SK-N-MC (cell line): ENCODE measurements at regions not wholly inside any gene's neighbourhood (a gene's known extent, or its start where the extent isn't known, plus 50 kb on each side); places are given as distances from the start of the nearest gene placed in this dataset.

Source experiments
- DNase-seq: peaks from one replicate; pipeline ENCODE4 v3.0.0-alpha.2; 2011; ENCODE audit warnings: low read depth, low spot score
- H3K27ac ChIP-seq: fragments of 200-600 bp; sonication (generic); 2 replicates; pipeline ENCODE4 v1.5.1; 2016; ENCODE audit warnings: mixed run types
- H3K36me3 ChIP-seq: fragments of 200-600 bp; sonication (generic); 2 replicates; pipeline ENCODE4 v1.6.1; 2017; ENCODE audit warnings: antibody characterized with exemption, low read length, mixed read lengths; ENCODE audit not compliant: insufficient read depth
- H3K4me3 ChIP-seq: fragments of 200-600 bp; sonication (generic); 2 replicates; pipeline ENCODE4 v1.5.1; 2016
- H3K9ac ChIP-seq: fragments of 200-600 bp; sonication (generic); 2 replicates; pipeline ENCODE4 v1.8.0; 2017; ENCODE audit warnings: mixed run types, mixed read lengths; ENCODE audit not compliant: insufficient read length
- H3K9me3 ChIP-seq: fragments of 200-600 bp; sonication (generic); 2 replicates; pipeline ENCODE4 v1.6.1; 2017; ENCODE audit warnings: low read depth, mild to moderate bottlenecking, antibody characterized with exemption, low read length, moderate library complexity, mixed read lengths
- EZH2 ChIP-seq: fragments of 200-600 bp; sonication (generic); IDR thresholded peaks from one replicate; pipeline ENCODE4 v1.6.1; 2017; ENCODE audit warnings: antibody characterized with exemption
- FOXP2 ChIP-seq: optimal IDR thresholded peaks from 2 replicates; pipeline ENCODE3; 2011; ENCODE audit warnings: mild to moderate bottlenecking, moderate library complexity; ENCODE audit not compliant: insufficient read depth; ENCODE audit errors: extremely low read length, control extremely low read depth
- POLR2AphosphoS5 ChIP-seq: IDR thresholded peaks from 2 replicates; pipeline ENCODE4 v1.6.1; 2012; ENCODE audit warnings: mild to moderate bottlenecking, low read depth, low read length, borderline replicate concordance

DNA sequence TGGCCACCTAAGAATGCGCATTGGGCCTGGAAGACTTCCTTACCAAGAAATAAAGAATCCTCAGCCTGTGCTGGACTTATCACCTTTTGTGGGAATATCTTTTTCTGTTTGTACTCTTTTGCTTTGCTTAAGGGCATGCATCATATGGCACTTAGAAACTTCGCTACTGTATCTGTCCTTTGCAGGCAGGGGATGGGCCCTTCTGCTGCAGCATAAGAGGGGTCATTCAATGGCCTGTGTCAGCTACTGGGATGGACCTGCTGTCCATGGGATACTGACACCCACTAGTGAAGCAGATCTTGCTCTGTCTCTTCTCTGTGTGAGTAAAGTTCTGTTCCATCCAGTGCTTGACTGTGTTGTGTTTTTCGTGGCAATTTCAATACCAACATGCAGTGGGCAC is 239.0 kb upstream of the JUN start:
- Histone ChIP-seq H3K4me3 (no peak overlapping the region), H3K9me3 (no peaks in the 10 kb centered on the region), H3K27ac (no peak overlapping the region), H3K36me3 (no peaks in the 10 kb centered on the region), H3K9ac (no peak overlapping the region)
- no peak for DNase-seq
- TF ChIP-seq EZH2 = no peak
- no peak for TF ChIP-seq FOXP2
- TF ChIP-seq POLR2AphosphoS5 = no peak

DNA sequence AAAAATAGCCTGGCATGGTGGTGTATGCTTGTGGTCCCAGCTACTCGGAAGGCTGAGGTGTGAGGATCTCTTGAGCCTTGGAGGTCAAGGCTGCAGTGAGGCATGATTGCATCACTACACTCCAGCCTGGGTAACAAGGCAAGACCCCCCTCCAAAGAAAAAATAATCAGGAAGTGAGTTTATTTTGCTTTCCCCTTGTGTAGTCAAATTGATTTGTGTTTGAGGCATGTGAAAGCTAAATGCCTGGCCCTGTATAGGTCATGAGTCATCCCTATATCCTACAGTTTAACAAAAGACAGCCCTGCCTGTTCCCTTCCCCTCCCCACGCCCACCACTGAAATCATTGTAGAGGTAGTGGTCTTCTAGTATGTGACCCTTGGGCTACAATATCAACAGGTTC is 241.4 kb upstream of the JUN start:
- Histone ChIP-seq H3K36me3 (no peaks in the 10 kb centered on the region), H3K4me3 (no peak overlapping the region), H3K27ac (no peak overlapping the region), H3K9ac (no peak overlapping the region), H3K9me3 (no peaks in the 10 kb centered on the region)
- DNase-seq = no peak
- TF ChIP-seq EZH2 (no peak), FOXP2 (no peak), POLR2AphosphoS5 (no peak)

DNA sequence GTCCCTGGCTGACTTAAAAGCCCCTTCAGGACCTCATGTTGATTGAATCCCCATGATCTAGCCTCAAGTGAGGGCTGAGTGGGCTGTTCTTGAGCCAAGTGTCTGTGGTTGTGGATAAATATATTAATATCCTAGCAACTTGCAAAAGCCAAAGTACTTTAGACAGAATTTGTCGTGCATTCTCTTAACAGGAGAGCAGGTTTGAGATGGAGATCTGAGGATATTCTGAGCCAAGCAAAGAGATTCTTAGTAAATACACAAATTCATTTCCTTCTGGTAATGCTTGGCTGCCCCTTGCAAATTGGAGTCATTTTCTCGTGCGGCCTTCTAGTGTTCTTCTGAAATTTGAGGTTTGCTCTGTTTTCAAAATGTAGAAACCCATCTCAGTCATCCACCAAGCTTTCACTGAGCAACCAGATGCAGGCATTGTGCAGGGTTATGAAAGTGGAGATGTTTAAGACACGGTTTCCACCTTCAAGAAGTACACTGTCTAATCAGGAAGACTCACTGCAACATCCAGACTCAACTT is 242.1 kb upstream of the JUN start:
- Histone ChIP-seq H3K9me3 (no peaks in the 10 kb centered on the region), H3K36me3 (no peaks in the 10 kb centered on the region), H3K4me3 (no peak overlapping the region), H3K9ac (no peak overlapping the region), H3K27ac (no peak overlapping the region)
- TF ChIP-seq EZH2 = no peak
- no peak for TF ChIP-seq POLR2AphosphoS5
- TF ChIP-seq FOXP2 = no peak
- no peak for DNase-seq

DNA sequence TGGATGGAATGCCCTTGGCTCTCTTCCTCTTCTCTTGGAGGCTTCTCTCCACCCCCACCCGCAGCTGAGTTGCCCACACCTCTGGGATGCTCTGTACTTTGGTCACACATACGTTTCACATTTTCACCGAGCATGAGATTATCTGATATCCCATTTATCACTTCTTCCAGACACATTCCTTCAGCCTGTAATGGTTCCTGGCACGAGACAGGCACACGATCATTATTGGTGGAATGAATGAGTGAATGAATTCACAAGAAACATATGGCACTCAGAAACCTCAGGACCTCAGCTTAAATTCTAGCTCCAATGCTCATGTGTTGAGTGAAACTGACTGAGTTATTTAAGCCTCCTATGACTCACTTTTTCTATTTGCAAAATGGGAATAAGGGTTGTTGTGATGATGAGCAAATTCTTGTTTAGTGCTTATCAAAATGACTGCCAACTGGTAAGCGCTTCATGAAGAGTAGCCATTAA is 242.7 kb upstream of the JUN start:
- no peak for TF ChIP-seq FOXP2
- no peak for TF ChIP-seq EZH2
- no peak for TF ChIP-seq POLR2AphosphoS5
- Histone ChIP-seq H3K9ac (no peak overlapping the region), H3K27ac (no peak overlapping the region), H3K36me3 (no peaks in the 10 kb centered on the region), H3K9me3 (no peaks in the 10 kb centered on the region), H3K4me3 (no peak overlapping the region)
- no peak for DNase-seq

DNA sequence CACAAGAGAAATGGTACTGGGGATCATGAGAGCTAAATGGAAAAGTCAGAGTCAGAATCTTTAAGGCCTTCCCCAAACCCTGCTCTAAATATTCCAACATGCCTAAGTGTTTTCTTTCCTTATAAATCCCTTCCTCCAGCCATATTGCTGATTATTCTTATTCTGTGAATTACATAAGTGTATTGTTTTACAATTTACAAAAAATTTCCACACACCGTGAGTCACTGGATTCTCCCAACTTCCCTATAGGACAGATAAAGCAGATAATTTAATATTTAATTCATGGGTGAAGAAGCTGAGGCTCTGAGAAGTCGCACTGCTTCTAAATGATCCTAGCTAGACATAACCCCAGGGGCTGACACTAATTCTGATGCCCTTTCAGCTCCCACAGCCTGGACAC is 243.3 kb upstream of the JUN start:
- Histone ChIP-seq H3K4me3 (no peak overlapping the region), H3K36me3 (no peaks in the 10 kb centered on the region), H3K27ac (no peak overlapping the region), H3K9ac (no peak overlapping the region), H3K9me3 (no peaks in the 10 kb centered on the region)
- DNase-seq = no peak
- TF ChIP-seq FOXP2 = no peak
- no peak for TF ChIP-seq EZH2
- no peak for TF ChIP-seq POLR2AphosphoS5

DNA sequence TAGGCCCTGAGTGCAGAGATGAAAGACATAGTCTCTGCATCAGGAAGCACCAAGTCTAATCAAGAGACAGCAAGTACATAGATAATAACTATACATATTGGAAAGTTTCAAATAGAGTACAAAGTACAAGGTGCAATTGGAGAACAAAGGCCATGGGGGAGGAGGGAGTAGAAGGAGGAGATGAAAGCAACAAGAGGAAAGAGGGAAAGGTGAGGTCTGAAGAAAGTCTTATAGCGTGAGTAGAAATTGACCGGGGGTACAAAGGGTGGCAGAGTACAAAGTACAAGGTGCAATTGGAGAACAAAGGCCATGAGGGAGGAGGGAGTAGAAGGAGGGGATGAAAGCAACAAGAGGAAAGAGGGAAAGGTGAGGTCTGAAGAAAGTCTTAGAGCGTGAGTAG is 244.2 kb upstream of the JUN start:
- no peak overlapping the region for H3K27ac ChIP-seq
- no peak overlapping the region for H3K9ac ChIP-seq
- H3K4me3 ChIP-seq = no peak overlapping the region
- TF ChIP-seq EZH2 = no peak
- H3K36me3 ChIP-seq = no peaks in the 10 kb centered on the region
- no peak for DNase-seq
- no peaks in the 10 kb centered on the region for H3K9me3 ChIP-seq

DNA sequence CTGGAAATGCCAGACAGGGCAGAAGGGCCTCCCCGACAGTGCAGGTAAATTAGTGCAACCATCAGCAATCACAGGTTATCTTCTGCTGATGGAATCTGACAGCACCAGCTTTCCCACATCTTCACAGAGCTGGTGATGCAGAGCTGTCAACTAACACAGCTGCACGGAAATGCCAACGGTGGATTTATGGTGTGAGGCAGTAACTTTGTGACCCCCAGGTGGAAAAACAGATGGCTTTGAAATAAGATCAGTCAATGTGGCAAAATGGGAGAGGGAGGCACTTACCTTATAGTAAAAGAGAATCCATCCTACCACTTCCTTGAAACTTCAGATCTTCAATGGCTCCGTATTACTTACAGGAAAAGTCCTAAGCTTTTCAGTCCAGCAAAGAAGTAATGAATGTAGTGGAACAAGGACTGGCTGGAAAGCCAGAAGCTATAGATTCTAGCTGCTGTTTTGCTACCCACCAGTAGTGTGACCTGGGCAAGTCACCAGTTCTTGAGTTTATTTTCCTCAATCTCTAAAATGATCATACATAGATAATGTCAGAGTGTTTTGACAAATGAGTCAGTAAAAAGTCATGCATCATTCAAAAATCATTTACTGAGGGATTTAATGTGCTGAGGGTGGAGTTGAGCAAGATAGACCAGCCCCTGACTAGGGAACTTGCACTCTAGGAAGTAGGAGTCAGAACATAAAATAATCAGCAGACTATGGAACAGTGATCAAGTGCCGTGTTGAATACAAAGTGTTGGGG is 245.7 kb upstream of the JUN start:
- DNase-seq = no peak
- Histone ChIP-seq H3K27ac (no peak overlapping the region), H3K9me3 (no peaks in the 10 kb centered on the region), H3K36me3 (no peaks in the 10 kb centered on the region), H3K4me3 (no peak overlapping the region), H3K9ac (no peak overlapping the region)
- no peak for TF ChIP-seq POLR2AphosphoS5
- no peak for TF ChIP-seq EZH2
- no peak for TF ChIP-seq FOXP2

DNA sequence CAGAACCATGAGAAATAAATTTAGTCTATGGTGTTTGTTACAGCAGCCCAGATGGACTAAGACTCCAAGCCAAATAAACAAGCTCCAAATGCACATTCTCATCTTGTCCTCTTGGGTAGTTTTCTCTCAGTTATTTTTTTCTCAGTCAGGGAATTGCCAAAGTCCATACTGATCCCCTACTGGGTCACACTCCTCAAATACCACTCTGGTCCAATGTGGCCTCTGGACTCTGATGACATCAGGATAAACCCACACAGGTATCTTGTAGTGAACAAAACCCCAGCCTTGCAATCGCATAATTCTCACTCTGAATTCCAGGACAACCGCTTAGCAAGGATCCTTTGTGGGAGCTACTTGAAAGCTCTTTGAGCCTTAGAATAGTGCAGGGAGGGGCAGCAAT is 248.4 kb upstream of the JUN start:
- Histone ChIP-seq H3K4me3 (no peak overlapping the region), H3K9ac (no peak overlapping the region), H3K27ac (no peak overlapping the region), H3K9me3 (no peaks in the 10 kb centered on the region), H3K36me3 (no peaks in the 10 kb centered on the region)
- TF ChIP-seq EZH2 = no peak
- no peak for TF ChIP-seq FOXP2
- no peak for TF ChIP-seq POLR2AphosphoS5
- DNase-seq = no peak

DNA sequence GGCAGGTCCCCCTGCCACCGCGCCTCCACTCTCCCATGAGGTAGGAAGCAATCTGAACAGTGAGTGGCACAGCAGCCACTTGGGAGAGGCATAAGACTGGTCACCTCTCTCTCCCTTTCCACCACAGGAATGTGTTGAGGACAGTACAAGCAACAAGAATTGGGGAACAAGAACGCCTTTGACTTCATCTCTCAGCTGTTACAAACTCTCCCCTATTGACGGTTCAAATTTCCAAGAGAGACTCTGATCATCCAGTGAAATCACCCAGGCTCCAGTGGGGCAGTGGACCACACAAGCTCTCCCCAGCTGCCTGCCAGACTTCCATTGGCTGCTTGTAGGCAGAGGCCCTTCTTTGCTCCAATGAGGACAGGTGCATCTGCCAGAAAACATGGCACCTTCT is 249.9 kb upstream of the JUN start:
- Histone ChIP-seq H3K36me3 (no peaks in the 10 kb centered on the region), H3K9ac (no peak overlapping the region), H3K27ac (no peak overlapping the region), H3K4me3 (no peak overlapping the region), H3K9me3 (no peaks in the 10 kb centered on the region)
- no peak for DNase-seq
- TF ChIP-seq FOXP2 (no peak), POLR2AphosphoS5 (no peak), EZH2 (no peak)
